CD8-positive, alpha-beta memory T cell (primary cell): ENCODE measurements at regions not wholly inside any gene's neighbourhood (a gene's known extent, or its start where the extent isn't known, plus 50 kb on each side); places are given as distances from the start of the nearest gene placed in this dataset.

ENCODE experiments used
- CTCF ChIA-PET: fragments of 350-600 bp; sonication (Branson Sonifier 250); formaldehyde crosslinking; loops from one replicate; lab custom pipeline; 2021; ENCODE audit warnings: antibody characterized with exemption; lab: Charles Lee
- POLR2A ChIA-PET: fragments of 350-600 bp; sonication (Branson Sonifier 250); formaldehyde crosslinking; loops from one replicate; lab custom pipeline; 2021; ENCODE audit warnings: antibody characterized with exemption; lab: Charles Lee
- DNase-seq, 5 donors: peaks; one replicate each; pipeline versions ENCODE4 v3.0.0 to v3.0.0-alpha.2; 2020 to 2022; ENCODE audit warnings: mixed read lengths in 1 of 5
- H3K27ac ChIP-seq: one replicate; pipeline ENCODE4 v1.7.0; 2013; ENCODE audit warnings: low read depth, mild to moderate bottlenecking, low read length, moderate library complexity
- H3K27me3 ChIP-seq: 2 replicates; pipeline ENCODE4 v1.7.0; 2013; ENCODE audit warnings: low read length, mild to moderate bottlenecking; ENCODE audit not compliant: insufficient read depth, poor library complexity, severe bottlenecking
- H3K36me3 ChIP-seq: 2 replicates; pipeline ENCODE4 v1.7.0; 2013; ENCODE audit warnings: mild to moderate bottlenecking, low read length, moderate library complexity; ENCODE audit not compliant: insufficient read depth
- H3K4me1 ChIP-seq: 2 replicates; pipeline ENCODE4 v1.7.0; 2013; ENCODE audit warnings: mild to moderate bottlenecking, low read length, moderate library complexity; ENCODE audit not compliant: insufficient read depth
- H3K4me3 ChIP-seq: 2 replicates; pipeline ENCODE4 v1.7.0; 2013; ENCODE audit warnings: mild to moderate bottlenecking, low read length
- H3K9me3 ChIP-seq: 2 replicates; pipeline ENCODE4 v1.7.0; 2013; ENCODE audit warnings: mild to moderate bottlenecking, low read length
- H3K27ac Mint-ChIP-seq, 8 donors: one replicate each; pipeline ENCODE4 v1.8.0; 2020 to 2021; ENCODE audit warnings: mixed read lengths in 8 of 8, mild to moderate bottlenecking in 6 of 8, inconsistent platforms in 3 of 8, moderate library complexity in 3 of 8
- H3K27me3 Mint-ChIP-seq, 2 donors: one replicate each; pipeline ENCODE4 v1.8.0; 2020 to 2021; ENCODE audit warnings: mixed read lengths in 2 of 2, mild to moderate bottlenecking in 1 of 2, moderate library complexity in 1 of 2
- H3K36me3 Mint-ChIP-seq, 3 donors: one replicate each; pipeline ENCODE4 v1.8.0; 2020 to 2021; ENCODE audit warnings: mixed read lengths in 3 of 3, inconsistent platforms in 1 of 3, mild to moderate bottlenecking in 1 of 3
- H3K4me1 Mint-ChIP-seq, 3 donors: one replicate each; pipeline ENCODE4 v1.8.0; 2020 to 2021; ENCODE audit warnings: mixed read lengths in 3 of 3, inconsistent platforms in 1 of 3, mild to moderate bottlenecking in 1 of 3
- H3K4me3 Mint-ChIP-seq, 7 donors: one replicate each; pipeline ENCODE4 v1.8.0; 2020 to 2021; ENCODE audit warnings: mixed read lengths in 7 of 7, mild to moderate bottlenecking in 6 of 7, moderate library complexity in 4 of 7, inconsistent platforms in 2 of 7
- H3K9me3 Mint-ChIP-seq, 5 donors: one replicate each; pipeline ENCODE4 v1.8.0; 2020 to 2022; ENCODE audit warnings: mixed read lengths in 5 of 5, mild to moderate bottlenecking in 3 of 5, moderate library complexity in 2 of 5, inconsistent platforms in 1 of 5

- Histone ChIP-seq H3K36me3 (no peaks in the 10 kb centered on the region), H3K4me3 (no peak overlapping the region), H3K27ac (no peak overlapping the region), H3K27me3 (no peaks in the 10 kb centered on the region), H3K9me3 (no peaks in the 10 kb centered on the region), H3K4me1 (no peaks in the 10 kb centered on the region)
- Mint-ChIP-seq H3K27me3 (peaks cover 3 to 12% of the 10 kb centered on the region in 2 donors), H3K36me3 (peaks cover 0 to 4% (median 0%) of the 10 kb centered on the region in 3 donors), H3K27ac (no peak overlapping the region), H3K4me1 (no peaks in the 10 kb centered on the region), H3K4me3 (no peak overlapping the region), H3K9me3 (peaks cover 0 to 9% (median 6%) of the 10 kb centered on the region in 5 donors)
- POLR2A ChIA-PET: no interaction called here
- CTCF ChIA-PET: no interaction called here
- DNase-seq: no peak
Observed at GRCh38 chr17:14772776-14773175, 471.9 kb downstream of the HS3ST3B1 start.

- Mint-ChIP-seq H3K27me3 (peaks cover 3 to 5% of the 10 kb centered on the region in 2 donors), H3K36me3 (peaks cover 0 to 4% (median 0%) of the 10 kb centered on the region in 3 donors), H3K4me1 (no peaks in the 10 kb centered on the region), H3K9me3 (peaks cover 0 to 10% (median 6%) of the 10 kb centered on the region in 5 donors), H3K27ac (no peak overlapping the region), H3K4me3 (no peak overlapping the region)
- ChIA-PET CTCF (no interaction called here), POLR2A (no interaction called here)
- Histone ChIP-seq H3K27ac (no peak overlapping the region), H3K27me3 (no peaks in the 10 kb centered on the region), H3K9me3 (no peaks in the 10 kb centered on the region), H3K4me3 (no peak overlapping the region), H3K36me3 (no peaks in the 10 kb centered on the region), H3K4me1 (no peaks in the 10 kb centered on the region)
- DNase-seq: no peak
Observed at GRCh38 chr17:14771543-14771942, 470.7 kb downstream of the HS3ST3B1 start.

- H3K4me3 ChIP-seq: no peak overlapping the region
- H3K4me1 ChIP-seq: no peaks in the 10 kb centered on the region
- Mint-ChIP-seq H3K27me3 (peaks cover 0 to 3% of the 10 kb centered on the region in 2 donors), H3K27ac (no peak overlapping the region), H3K36me3 (no peaks in the 10 kb centered on the region), H3K4me3 (no peak overlapping the region), H3K9me3 (peaks cover 0 to 10% (median 6%) of the 10 kb centered on the region in 5 donors), H3K4me1 (no peaks in the 10 kb centered on the region)
- no peak for DNase-seq
- no peak overlapping the region for H3K27ac ChIP-seq
- ChIA-PET CTCF (no interaction called here), POLR2A (interaction anchor here (0.6 kb wide), 1 partner anchor 22 kb away, joined by 3 read pairs; no protein-coding TSS in a partner anchor)
- no peaks in the 10 kb centered on the region for H3K27me3 ChIP-seq
- H3K9me3 ChIP-seq: no peaks in the 10 kb centered on the region
- no peaks in the 10 kb centered on the region for H3K36me3 ChIP-seq
Observed at GRCh38 chr17:14768923-14769322, 468.0 kb downstream of the HS3ST3B1 start.

- Mint-ChIP-seq H3K36me3 (no peaks in the 10 kb centered on the region), H3K9me3 (peaks cover 0 to 2% (median 0%) of the 10 kb centered on the region in 5 donors), H3K27me3 (peaks cover 0 to 10% of the 10 kb centered on the region in 2 donors), H3K4me1 (no peaks in the 10 kb centered on the region), H3K4me3 (no peak overlapping the region), H3K27ac (no peak overlapping the region)
- Histone ChIP-seq H3K27me3 (no peaks in the 10 kb centered on the region), H3K9me3 (no peaks in the 10 kb centered on the region), H3K27ac (no peak overlapping the region), H3K36me3 (no peaks in the 10 kb centered on the region), H3K4me3 (no peak overlapping the region), H3K4me1 (no peaks in the 10 kb centered on the region)
- CTCF ChIA-PET: no interaction called here
- no peak for DNase-seq
- POLR2A ChIA-PET: no interaction called here
Observed at GRCh38 chr17:14762736-14763479, 462.0 kb downstream of the HS3ST3B1 start.

DNA sequence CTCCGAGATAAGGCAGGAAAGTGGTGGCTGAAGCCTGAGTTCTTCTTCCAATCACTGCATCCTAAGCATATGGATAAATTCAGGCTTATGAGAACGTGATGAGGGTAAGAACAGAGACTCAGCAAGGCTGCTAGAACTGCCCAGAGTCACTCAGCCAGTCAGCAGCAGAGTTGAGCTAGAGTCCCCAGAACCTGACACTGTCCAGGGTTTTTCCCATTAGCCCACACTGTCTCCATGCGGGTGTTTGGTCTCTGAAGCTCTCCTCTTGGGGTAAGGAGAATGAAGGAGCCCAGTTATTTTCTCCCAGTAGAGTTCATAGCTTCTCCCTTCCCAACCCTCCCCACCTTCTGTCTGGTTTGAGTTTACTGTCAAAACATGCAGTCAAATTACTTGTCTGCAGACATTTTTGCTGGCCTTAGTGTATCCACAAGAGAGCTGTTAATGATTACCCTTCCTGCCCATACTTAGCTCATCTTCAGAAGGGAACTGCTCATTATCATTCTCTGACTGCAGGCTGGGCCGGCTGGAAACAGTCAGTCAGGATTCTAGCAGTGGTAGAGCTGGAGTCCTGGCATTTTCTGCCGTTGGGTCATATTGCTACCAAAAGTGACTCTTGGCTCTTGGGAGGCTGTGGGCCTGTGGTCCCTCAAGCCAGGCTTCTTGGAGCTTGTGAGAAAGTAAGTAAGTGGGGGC, 460.0 kb downstream of the HS3ST3B1 start:
- peaks cover 0 to 9% (median 3%) of the 10 kb centered on the region in 3 donors for H3K4me1 Mint-ChIP-seq
- POLR2A ChIA-PET: no interaction called here
- Histone ChIP-seq H3K36me3 (no peaks in the 10 kb centered on the region), H3K4me1 (no peaks in the 10 kb centered on the region), H3K27me3 (no peaks in the 10 kb centered on the region), H3K27ac (no peak overlapping the region), H3K9me3 (no peaks in the 10 kb centered on the region), H3K4me3 (no peak overlapping the region)
- no peaks in the 10 kb centered on the region for H3K9me3 Mint-ChIP-seq
- peak overlapping the region in 1 of 8 donors; percentile 57 for H3K27ac Mint-ChIP-seq
- H3K27me3 Mint-ChIP-seq: peaks cover 5 to 13% of the 10 kb centered on the region in 2 donors
- no peak for DNase-seq
- CTCF ChIA-PET: no interaction called here
- no peaks in the 10 kb centered on the region for H3K36me3 Mint-ChIP-seq
- no peak overlapping the region for H3K4me3 Mint-ChIP-seq

GRCh38 chr17:14760212-14760611, 459.3 kb downstream of the HS3ST3B1 start:
- no peak overlapping the region for H3K27ac ChIP-seq
- CTCF ChIA-PET: no interaction called here
- Mint-ChIP-seq H3K27me3 (peaks cover 5 to 12% of the 10 kb centered on the region in 2 donors), H3K9me3 (no peaks in the 10 kb centered on the region), H3K36me3 (no peaks in the 10 kb centered on the region), H3K4me3 (no peak overlapping the region), H3K27ac (peak overlapping the region in 1 of 8 donors; percentile 57), H3K4me1 (peaks cover 0 to 9% (median 3%) of the 10 kb centered on the region in 3 donors)
- H3K27me3 ChIP-seq: no peaks in the 10 kb centered on the region
- no peaks in the 10 kb centered on the region for H3K9me3 ChIP-seq
- H3K4me3 ChIP-seq: no peak overlapping the region
- POLR2A ChIA-PET: no interaction called here
- DNase-seq: no peak
- H3K4me1 ChIP-seq: no peaks in the 10 kb centered on the region
- H3K36me3 ChIP-seq: no peaks in the 10 kb centered on the region

GRCh38 chr17:14759325-14759724, 458.4 kb downstream of the HS3ST3B1 start:
- Histone ChIP-seq H3K27ac (no peak overlapping the region), H3K9me3 (no peaks in the 10 kb centered on the region), H3K4me1 (no peaks in the 10 kb centered on the region), H3K4me3 (no peak overlapping the region), H3K36me3 (no peaks in the 10 kb centered on the region), H3K27me3 (no peaks in the 10 kb centered on the region)
- CTCF ChIA-PET: no interaction called here
- Mint-ChIP-seq H3K27ac (no peak overlapping the region), H3K36me3 (no peaks in the 10 kb centered on the region), H3K9me3 (no peaks in the 10 kb centered on the region), H3K4me1 (peaks cover 0 to 9% (median 3%) of the 10 kb centered on the region in 3 donors), H3K4me3 (no peak overlapping the region), H3K27me3 (peaks cover 6 to 12% of the 10 kb centered on the region in 2 donors)
- DNase-seq: no peak
- POLR2A ChIA-PET: no interaction called here

- Mint-ChIP-seq H3K9me3 (no peaks in the 10 kb centered on the region), H3K36me3 (no peaks in the 10 kb centered on the region), H3K4me3 (no peak overlapping the region), H3K27me3 (peaks cover 8 to 17% of the 10 kb centered on the region in 2 donors), H3K27ac (no peak overlapping the region), H3K4me1 (peaks cover 0 to 9% (median 3%) of the 10 kb centered on the region in 3 donors)
- CTCF ChIA-PET: no interaction called here
- no peak for DNase-seq
- Histone ChIP-seq H3K4me1 (no peaks in the 10 kb centered on the region), H3K9me3 (no peaks in the 10 kb centered on the region), H3K36me3 (no peaks in the 10 kb centered on the region), H3K4me3 (no peak overlapping the region), H3K27me3 (no peaks in the 10 kb centered on the region), H3K27ac (no peak overlapping the region)
- POLR2A ChIA-PET: no interaction called here
Observed at GRCh38 chr17:14756479-14756878, 455.6 kb downstream of the HS3ST3B1 start.
